Activated CD8-positive, alpha-beta memory T cell treated with anti-CD3 and anti-CD28 coated beads, Interleukin-2, amount 50 U/mL, for 48 hours (primary cell): ENCODE measurements at regions not wholly inside any gene's neighbourhood (a gene's known extent, or its start where the extent isn't known, plus 50 kb on each side); places are given as distances from the start of the nearest gene placed in this dataset.

Experiments
- DNase-seq: peaks from one replicate; pipeline ENCODE4 v3.0.0-alpha.2; 2020

- no peak for DNase-seq
Observed at GRCh38 chr2:220002251-220002650, 374.8 kb downstream of the SLC4A3 start.

- no peak for DNase-seq
Observed at GRCh38 chr2:220002699-220003098, 375.3 kb downstream of the SLC4A3 start.

DNA sequence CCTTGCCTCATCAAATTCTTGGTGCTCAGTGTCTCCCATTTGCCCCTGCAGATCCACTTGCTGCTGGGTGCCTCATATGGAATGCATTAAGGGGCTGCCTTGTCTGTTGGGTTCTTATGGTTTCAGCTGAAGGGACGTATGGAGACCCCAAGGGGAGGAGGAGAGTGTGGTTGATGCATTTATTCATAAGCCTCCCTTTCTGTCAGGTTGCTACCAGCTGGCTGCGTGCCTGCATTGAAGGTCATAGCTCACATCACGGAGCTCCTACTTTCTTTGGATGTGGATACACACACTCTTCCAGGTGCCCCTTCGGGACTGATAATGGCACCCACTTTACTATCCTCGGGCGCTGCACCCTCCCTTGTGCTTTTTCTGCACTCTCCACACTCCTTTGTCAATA, 377.9 kb downstream of the SLC4A3 start:
- no peak for DNase-seq

DNA sequence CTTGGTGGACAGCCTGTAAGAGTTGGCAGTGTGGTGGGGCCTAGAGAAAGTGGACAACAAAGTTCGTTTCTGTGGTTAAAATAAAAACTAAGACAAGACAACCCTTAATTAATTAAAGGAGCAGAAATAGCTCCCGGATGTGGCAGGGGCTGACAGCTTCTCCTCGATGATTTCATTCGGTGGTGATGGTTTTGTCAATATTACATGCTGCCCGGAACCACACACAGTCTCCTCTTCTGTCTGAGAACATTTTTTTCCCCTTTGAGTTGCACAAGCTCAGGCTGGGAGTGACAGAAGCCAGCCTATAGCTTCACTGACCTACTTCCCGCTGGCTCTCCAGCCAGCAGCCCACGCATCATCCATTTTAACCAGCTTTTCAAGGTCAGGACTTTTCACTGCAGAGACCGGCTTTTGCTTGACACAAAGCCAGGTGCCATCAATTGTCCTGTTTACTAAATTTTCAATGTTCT, 378.8 kb downstream of the SLC4A3 start:
- no peak for DNase-seq

GRCh38 chr2:220011859-220012258, 384.4 kb downstream of the SLC4A3 start:
- no peak for DNase-seq

- DNase-seq = no peak
Observed at GRCh38 chr2:220014961-220015360, 387.5 kb downstream of the SLC4A3 start.

GRCh38 chr2:220015576-220015975, 388.1 kb downstream of the SLC4A3 start:
- no peak for DNase-seq

DNA sequence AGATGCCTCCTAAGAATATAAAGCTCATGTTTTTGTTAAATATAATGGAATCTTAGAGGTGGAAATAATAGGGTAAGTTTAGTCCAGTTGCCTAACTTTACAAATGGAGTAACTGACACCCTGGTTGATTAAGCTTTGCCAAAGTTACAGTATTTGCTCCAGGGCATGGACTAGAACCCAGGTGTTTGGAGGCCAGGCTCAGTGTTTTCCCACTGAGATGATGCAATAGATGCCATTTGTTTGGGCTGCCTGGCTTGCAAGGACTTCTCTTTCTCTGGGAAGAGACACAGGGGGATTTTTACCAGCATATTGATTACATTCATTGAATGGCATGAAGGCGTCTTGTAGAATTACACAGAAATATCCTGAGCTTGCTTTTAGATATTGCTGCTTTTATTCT, 397.8 kb downstream of the SLC4A3 start:
- no peak for DNase-seq

DNA sequence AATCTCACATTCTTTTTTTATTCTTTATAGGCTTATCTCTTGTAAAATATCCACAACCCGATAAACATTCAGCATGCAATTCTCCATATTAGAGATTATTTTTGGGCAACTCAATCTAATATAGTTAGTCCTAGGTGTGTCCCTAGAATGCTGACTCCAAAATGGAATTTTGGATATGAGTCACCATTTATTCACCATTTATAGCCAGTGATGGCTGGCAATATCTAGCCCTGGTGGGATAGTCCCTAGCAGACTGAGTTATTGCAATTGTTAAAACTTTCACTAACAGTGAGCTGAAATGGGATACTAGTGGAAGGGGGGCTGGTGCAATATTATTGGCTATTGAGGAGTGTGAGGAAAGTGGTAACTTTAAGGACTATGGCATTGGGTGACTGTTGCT, 401.6 kb downstream of the SLC4A3 start:
- DNase-seq = no peak

DNA sequence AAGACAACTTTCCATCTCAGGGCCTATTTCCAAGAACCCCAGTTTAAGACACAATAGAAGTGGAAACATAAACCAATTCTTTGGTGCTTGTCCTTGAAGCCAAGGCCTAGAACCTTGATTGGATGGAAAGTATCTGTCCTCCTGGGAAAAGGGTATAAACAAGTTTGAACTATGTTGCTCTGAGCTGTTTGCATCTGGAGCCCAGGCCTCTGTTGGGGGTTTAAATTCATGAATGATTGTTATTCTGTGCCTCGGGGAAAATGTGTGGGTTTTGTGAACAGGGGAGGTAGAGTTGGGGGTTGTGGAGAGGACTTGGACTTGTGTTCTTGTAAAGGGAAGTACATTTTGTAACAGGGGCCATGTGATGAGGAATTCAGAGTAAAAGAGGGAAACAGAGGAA, 406.1 kb downstream of the SLC4A3 start:
- no peak for DNase-seq

DNA sequence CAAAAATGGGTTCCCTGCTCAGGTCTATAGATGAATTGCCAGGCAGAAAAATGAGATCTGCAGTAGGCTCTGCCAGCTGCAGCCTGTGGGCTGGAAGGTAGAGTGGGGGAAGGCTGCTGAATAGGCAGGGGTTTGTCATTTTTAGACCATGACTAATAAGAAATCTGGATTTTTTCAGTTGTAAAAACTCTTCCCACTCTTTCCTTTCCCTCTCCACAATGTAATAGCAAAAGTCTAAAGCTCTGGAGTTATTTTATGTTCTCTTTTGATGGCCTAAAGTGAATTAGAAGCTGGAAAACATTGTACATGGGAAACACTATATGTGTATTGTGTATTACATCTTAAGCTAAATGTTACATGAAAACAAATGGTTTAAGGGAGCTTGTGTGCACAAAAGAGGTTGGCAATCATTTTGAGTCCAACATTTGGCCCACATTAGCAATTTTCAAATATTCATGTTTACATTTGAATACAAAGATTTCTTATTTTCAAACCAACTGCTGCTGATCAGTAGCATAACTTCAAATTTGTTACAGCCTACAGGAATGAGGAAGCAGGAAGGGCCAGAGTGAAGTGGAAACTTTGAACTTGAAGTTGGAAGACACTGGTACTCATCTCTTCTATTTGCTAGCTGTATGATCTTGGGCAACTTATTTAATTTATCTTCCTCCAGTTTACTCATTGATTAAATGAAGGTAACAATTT, 407.1 kb downstream of the SLC4A3 start:
- no peak for DNase-seq

DNA sequence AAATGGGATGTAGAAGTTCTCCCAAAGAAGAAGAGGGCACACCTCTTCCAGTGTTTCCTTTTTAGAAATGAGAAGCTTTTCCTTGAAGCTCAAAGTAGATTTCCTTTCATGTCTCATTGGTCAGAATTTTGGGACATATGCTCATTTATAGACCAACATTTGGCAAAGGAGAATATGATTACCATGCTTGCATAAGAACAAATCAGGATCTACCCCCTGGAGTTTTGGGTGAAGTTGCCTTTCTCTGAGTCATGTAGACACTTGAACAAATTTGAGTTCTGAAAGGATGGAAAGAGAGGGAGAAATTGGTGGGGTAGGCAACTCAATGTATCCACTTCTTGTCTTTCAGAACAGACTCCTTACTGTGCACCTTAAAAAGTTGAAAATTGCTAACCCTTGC, 409.0 kb downstream of the SLC4A3 start:
- DNase-seq = no peak

GRCh38 chr2:220040346-220040745, 412.9 kb downstream of the SLC4A3 start:
- DNase-seq = no peak

DNA sequence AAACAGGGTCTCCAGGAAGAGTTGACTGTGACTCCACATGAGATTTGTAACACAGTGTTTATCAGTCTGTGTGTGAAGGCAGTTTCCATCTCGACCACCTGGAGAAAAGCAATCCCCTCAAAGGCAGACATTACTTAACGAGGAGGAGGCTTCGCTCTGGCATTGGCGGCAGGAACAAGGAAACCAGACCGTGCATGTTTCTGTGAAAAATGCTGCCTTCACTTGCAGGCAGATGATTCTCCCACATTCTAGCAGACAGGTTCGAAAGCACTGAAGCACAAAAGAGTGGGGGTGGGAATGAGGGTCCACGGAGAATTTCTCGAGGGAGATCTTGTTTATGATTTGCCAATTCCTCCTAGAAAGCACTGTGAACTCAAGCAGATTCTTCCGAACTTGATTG, 414.0 kb downstream of the SLC4A3 start:
- no peak for DNase-seq

DNA sequence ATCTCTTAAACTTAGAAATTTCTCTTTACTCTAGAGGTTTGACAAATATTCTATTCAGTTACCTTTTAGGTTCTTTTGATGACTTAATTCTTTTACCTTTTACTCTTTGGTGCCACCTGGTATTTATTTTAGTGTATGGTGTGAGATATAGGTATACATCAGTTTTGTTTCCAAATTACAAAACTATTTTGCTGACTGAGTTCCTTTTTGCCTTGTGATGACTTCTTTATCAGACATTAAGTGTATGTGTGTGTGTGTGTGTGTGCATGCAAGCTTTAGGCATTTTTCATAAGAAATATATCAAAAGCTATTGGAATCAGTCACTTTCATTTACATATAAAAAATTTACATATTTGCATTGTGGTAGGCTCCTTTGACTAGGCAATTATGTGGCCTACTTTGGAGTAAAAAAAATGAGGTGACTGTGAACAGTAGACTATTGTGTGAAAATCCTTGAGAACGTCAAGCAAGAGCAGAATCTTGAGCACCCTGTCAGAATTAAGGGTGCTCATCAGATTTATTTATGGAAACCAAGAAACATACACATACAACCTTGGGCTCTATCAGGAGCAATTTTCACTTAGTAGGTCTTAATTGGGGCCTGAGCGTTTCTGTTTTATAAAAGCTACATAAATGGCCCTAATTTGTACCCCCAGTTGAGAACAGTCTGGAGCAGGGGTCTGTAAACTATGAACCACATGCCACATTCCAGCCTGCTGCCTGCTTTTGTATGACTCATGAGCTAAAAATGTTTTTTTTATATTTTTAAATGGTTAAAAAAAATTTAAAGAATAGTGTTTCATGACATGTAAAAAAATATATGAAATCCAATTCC, 415.9 kb downstream of the SLC4A3 start:
- no peak for DNase-seq

GRCh38 chr2:220043990-220044335, 416.5 kb downstream of the SLC4A3 start:
- no peak for DNase-seq

- DNase-seq = no peak
Observed at GRCh38 chr2:220044383-220044782, 417.0 kb downstream of the SLC4A3 start.

DNA sequence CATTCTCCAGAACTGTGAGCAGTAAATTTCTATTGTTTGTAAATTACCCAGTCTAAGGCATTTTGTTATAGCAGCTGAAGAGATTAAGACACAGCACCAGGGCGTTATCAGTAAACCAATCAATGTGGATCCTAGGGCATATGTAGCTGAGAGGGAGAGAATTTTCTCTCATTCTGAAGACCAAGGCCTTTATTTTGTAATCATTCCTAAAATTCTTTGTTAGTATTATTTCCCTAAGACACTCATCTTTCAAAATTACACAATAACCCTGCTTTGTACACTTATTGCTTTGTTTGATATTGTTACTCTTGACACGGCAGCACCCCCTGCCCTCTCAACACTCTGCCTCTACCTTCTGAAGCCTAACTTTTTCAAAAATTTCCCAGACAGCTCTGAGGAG, 419.1 kb downstream of the SLC4A3 start:
- no peak for DNase-seq

DNA sequence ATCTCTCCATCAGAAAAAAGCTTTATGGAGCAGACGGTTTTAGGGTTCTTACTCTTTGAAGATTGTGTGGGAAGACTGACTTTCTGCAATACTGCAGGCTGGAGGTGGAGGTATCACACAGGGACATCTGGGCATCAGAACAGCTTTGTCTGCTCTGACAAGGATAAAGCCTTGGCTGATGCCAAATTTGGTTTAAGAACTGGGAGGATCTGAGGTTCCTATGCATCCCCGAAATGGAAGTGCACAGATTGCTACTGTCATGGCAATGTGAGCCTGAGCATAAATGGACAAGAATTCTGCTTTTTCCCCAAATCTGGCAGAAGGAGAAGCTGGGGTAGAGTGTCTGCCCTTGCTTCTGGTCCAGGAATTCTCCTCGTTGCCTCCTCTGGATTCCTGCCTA, 424.3 kb downstream of the SLC4A3 start:
- DNase-seq = no peak

DNA sequence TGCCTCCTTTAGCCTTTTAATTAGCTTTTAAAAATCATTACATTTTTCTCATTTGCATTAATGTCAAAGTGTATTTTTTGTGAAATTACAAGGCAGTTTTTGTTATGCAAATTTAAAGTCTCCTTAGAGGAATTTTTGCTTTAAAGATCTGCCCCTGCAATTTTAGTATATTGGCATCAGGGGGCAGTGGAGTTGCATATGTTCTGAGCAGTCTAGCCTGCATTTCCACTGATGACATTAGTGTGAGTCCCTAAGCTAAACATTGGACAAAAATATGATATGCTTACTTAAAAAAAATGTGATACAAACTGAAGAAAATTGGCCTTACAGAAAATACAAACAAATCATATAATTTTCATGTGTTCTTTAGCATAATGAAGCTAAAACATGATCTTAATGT, 426.5 kb downstream of the SLC4A3 start:
- no peak for DNase-seq

- no peak for DNase-seq
Observed at GRCh38 chr2:220057391-220057790, 430.0 kb downstream of the SLC4A3 start.

GRCh38 chr2:220057916-220058315, 430.5 kb downstream of the SLC4A3 start:
- DNase-seq = no peak

DNA sequence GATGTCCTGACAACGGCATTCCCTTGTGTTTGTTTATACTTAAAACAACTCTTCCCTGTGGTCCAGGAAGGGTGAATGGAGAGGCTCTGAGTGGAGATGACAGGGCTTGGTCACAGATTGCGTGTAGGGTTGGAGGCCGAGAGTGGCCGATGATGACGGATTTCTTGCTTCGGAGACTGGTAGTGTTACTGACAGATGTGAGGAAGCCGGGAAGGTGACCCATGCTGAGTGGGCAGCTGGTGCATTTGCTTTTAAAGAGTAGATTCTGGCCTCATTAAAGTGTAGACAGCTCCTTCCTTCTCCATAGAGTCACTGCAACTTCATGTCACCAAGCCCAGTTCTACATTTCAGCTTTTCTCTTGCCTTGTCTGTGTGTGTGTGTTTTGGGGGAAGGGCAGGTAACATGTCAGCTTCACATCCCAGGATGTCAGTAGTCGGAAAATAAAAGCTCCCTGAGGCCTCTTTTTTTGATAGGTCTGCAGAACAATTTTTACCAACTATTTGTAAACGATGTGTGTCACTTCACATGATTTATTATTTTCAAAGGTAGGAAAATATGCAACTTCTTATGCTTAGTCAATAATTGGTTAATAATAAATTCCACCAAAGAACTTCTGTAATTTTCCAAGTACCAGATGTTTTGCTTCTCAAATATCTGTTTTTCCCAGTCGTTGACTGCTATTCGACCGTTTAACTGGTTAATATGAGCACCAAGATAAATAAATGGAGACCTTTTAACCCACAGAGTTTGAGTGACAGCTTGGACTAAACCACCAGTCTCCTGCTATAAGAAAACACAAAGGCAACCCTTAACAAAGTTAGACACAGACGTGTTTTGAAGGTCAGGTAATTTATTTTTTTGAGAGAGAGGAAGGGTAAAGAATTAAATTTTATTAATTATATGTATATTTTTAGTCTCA, 436.9 kb downstream of the SLC4A3 start:
- no peak for DNase-seq
